Effector memory CD8-positive, alpha-beta T cell (primary cell): ENCODE measurements at regions not wholly inside any gene's neighbourhood (a gene's known extent, or its start where the extent isn't known, plus 50 kb on each side); places are given as distances from the start of the nearest gene placed in this dataset.

ENCODE experiments used
- ATAC-seq: fragments of 150-1000 bp; cut with Tn5 transposase; replicated peaks from 2 replicates; pipeline ENCODE4 v1.10.0; 2021; ENCODE audit warnings: mild to moderate bottlenecking, moderate library complexity
- DNase-seq, 3 experiments: peaks; one replicate each; pipeline ENCODE4 v3.0.0; 2021
- H3K27ac Mint-ChIP-seq, 2 donors: one replicate each; pipeline ENCODE4 v1.8.0; 2022; ENCODE audit warnings: mild to moderate bottlenecking in 2 of 2, mixed read lengths in 2 of 2, moderate library complexity in 2 of 2
- H3K27me3 Mint-ChIP-seq, 2 donors: one replicate each; pipeline ENCODE4 v1.8.0; 2022; ENCODE audit warnings: mixed read lengths in 2 of 2
- H3K36me3 Mint-ChIP-seq: one replicate; pipeline ENCODE4 v1.8.0; 2022; ENCODE audit warnings: mild to moderate bottlenecking, moderate library complexity, mixed read lengths; ENCODE audit not compliant: insufficient read depth
- H3K4me1 Mint-ChIP-seq, 2 donors: one replicate each; pipeline ENCODE4 v1.8.0; 2022; ENCODE audit warnings: low read depth in 2 of 2, mixed read lengths in 2 of 2
- H3K4me3 Mint-ChIP-seq, 2 donors: one replicate each; pipeline ENCODE4 v1.8.0; 2022; ENCODE audit warnings: mild to moderate bottlenecking in 2 of 2, mixed read lengths in 2 of 2, moderate library complexity in 2 of 2
- H3K9me3 Mint-ChIP-seq, 2 donors: one replicate each; pipeline ENCODE4 v1.8.0; 2022; ENCODE audit warnings: mixed read lengths in 2 of 2

GRCh38 chr6:4287372-4287771 lies 152.0 kb upstream of the ECI2 start:
- Mint-ChIP-seq H3K9me3 (no peaks in the 10 kb centered on the region), H3K27me3 (peaks cover 18 to 42% of the 10 kb centered on the region in 2 donors), H3K4me3 (no peak overlapping the region), H3K27ac (no peak overlapping the region), H3K36me3 (no peaks in the 10 kb centered on the region), H3K4me1 (no peaks in the 10 kb centered on the region)
- DNase-seq (no peak), ATAC-seq (no peak)

DNA sequence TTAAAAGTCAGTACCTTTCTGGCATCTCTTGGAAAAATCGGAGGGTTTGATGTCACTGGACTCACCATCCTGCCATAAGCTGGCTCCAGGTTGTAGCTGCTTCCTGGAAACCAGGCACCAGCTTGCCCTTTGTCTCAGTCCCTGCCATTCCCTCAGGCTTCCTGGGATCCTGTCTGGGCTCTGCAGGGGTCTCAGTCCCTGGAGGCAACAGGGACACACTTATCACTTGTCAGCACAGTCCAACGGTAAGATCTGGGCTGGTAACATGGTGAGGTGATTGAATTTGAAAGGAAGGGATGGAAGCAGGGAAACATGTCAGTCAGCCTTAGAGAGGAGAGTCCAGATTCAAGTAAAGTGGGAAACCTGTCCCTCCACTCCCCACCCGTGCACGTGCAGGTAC lies 147.6 kb upstream of the ECI2 start:
- Mint-ChIP-seq H3K9me3 (no peaks in the 10 kb centered on the region), H3K4me3 (no peak overlapping the region), H3K4me1 (peaks cover 5 to 6% of the 10 kb centered on the region in 2 donors), H3K27me3 (peaks cover 59 to 62% of the 10 kb centered on the region in 2 donors), H3K36me3 (no peaks in the 10 kb centered on the region), H3K27ac (no peak overlapping the region)
- ATAC-seq (no peak), DNase-seq (no peak)

- Mint-ChIP-seq H3K9me3 (no peaks in the 10 kb centered on the region), H3K27me3 (peaks cover 56 to 67% of the 10 kb centered on the region in 2 donors), H3K4me1 (peaks cover 5 to 6% of the 10 kb centered on the region in 2 donors), H3K27ac (peak overlapping the region in 1 of 2 donors; percentile 60), H3K4me3 (peak overlapping the region in 1 of 2 donors; percentile 58), H3K36me3 (no peaks in the 10 kb centered on the region)
- no peak for DNase-seq
- peak; percentile 57 for ATAC-seq
Observed at GRCh38 chr6:4281341-4282293, 146.2 kb upstream of the ECI2 start.

DNA sequence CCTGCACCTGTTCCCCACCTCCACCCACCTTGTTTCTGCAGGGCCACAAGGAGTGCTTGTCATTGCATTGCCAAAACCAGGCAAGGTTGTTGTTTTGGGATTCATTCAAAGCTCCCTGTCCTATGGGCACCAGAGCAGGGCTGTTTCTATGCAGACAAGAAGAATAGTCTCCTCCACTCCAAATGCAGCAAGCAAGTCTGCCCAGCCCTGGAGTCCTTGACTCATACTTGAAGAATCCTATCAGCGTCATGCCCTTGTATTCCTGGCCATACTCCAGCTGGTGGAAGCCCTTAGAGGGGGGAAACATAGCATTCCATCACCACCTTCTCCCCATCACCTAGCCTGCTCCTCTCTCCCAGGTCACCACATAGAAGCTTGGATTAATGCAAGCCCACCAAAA lies 145.3 kb upstream of the ECI2 start:
- H3K36me3 Mint-ChIP-seq = no peaks in the 10 kb centered on the region
- no peaks in the 10 kb centered on the region for H3K9me3 Mint-ChIP-seq
- no peak overlapping the region for H3K4me3 Mint-ChIP-seq
- peaks cover 5 to 6% of the 10 kb centered on the region in 2 donors for H3K4me1 Mint-ChIP-seq
- DNase-seq (no peak), ATAC-seq (no peak)
- no peak overlapping the region for H3K27ac Mint-ChIP-seq
- peaks cover 56 to 60% of the 10 kb centered on the region in 2 donors for H3K27me3 Mint-ChIP-seq

DNA sequence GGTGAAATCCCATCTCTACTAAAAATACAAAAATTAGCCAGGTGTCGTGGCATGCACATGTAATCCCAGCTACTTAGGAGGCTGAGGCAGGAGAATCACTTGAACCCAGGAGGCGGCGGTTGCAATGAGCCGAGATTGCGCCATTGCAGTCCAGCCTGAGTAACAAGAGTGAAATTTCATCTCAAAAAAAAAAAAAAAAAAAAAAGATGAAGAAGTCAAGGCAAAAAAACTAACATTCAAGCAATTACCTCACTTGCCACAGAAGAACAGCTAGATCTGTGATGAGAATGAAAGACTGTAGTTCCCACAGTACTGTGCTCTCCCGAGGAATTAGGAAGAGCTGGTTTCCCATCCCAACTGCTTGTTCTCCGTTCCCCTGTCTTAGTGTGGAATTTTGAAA lies 144.7 kb upstream of the ECI2 start:
- H3K4me1 Mint-ChIP-seq = peaks cover 5 to 6% of the 10 kb centered on the region in 2 donors
- H3K4me3 Mint-ChIP-seq = no peak overlapping the region
- ATAC-seq (no peak), DNase-seq (no peak)
- no peak overlapping the region for H3K27ac Mint-ChIP-seq
- no peaks in the 10 kb centered on the region for H3K9me3 Mint-ChIP-seq
- peaks cover 56 to 60% of the 10 kb centered on the region in 2 donors for H3K27me3 Mint-ChIP-seq
- H3K36me3 Mint-ChIP-seq = no peaks in the 10 kb centered on the region

DNA sequence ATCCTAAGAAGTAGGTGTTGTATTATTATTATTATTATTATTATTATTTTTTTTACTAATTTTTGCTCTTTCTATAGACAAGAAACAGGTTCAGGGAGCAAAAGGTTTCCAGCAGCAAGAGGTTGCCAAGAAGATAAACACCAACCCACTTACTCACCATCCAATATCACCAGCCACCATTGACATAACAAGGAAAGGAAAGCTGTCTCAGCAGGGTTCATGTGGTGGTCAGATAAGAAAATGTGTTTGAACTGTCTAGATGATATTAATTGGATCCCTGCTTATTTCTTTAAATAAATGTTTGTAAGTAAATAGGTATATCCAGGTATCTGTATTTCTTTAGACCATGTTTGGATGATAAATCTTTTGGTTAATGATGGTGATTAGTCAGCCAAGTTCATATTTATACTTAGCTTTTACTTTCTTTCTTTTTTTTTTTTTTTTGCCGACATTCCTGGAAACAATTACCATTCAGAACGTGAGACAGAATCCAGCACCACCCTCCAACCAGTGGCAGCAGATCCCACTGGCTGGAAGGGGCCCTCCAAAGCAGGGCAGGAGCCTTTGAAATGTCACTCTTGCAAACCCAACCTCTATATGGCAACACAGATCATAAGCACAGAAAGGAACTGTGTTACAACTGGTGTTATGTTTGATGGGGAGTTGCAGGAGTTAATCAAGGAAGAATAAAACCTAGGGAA lies 139.2 kb upstream of the ECI2 start:
- Mint-ChIP-seq H3K27ac (no peak overlapping the region), H3K36me3 (no peaks in the 10 kb centered on the region), H3K4me3 (no peak overlapping the region), H3K9me3 (no peaks in the 10 kb centered on the region), H3K4me1 (no peaks in the 10 kb centered on the region), H3K27me3 (peaks cover 30 to 33% of the 10 kb centered on the region in 2 donors)
- DNase-seq (no peak), ATAC-seq (no peak)

DNA sequence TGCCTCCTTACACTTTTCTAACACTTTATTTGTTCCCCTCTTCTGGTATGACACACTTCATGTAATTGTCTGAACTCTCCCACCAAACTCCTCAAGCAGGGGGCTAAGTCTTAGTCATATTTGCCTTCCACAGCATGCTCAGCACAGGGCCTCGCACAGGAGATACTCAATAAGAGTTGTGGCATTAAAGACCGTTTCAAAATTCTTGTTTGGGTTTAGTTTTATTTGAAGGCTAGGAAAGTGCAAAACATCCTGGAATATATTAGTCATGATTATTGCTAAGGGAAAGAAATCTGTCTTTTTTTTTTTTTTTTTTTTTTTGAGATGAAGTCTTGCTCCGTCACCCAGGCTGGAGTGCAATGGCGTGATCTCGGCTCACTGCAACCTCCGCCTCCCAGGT lies 137.6 kb upstream of the ECI2 start:
- Mint-ChIP-seq H3K9me3 (no peaks in the 10 kb centered on the region), H3K36me3 (no peaks in the 10 kb centered on the region), H3K27me3 (peaks cover 18 to 33% of the 10 kb centered on the region in 2 donors), H3K4me1 (no peaks in the 10 kb centered on the region), H3K4me3 (no peak overlapping the region), H3K27ac (no peak overlapping the region)
- no peak for ATAC-seq
- no peak for DNase-seq

GRCh38 chr6:4271761-4272470 lies 136.5 kb upstream of the ECI2 start:
- H3K36me3 Mint-ChIP-seq = no peaks in the 10 kb centered on the region
- no peak for ATAC-seq
- no peak overlapping the region for H3K4me3 Mint-ChIP-seq
- no peaks in the 10 kb centered on the region for H3K9me3 Mint-ChIP-seq
- H3K4me1 Mint-ChIP-seq = no peaks in the 10 kb centered on the region
- DNase-seq = no peak
- H3K27ac Mint-ChIP-seq = no peak overlapping the region
- peaks cover 15 to 30% of the 10 kb centered on the region in 2 donors for H3K27me3 Mint-ChIP-seq

- Mint-ChIP-seq H3K9me3 (no peaks in the 10 kb centered on the region), H3K27ac (no peak overlapping the region), H3K27me3 (peaks cover 24 to 38% of the 10 kb centered on the region in 2 donors), H3K4me1 (no peaks in the 10 kb centered on the region), H3K36me3 (no peaks in the 10 kb centered on the region), H3K4me3 (no peak overlapping the region)
- DNase-seq (no peak), ATAC-seq (no peak)
Observed at GRCh38 chr6:4270776-4271175, 135.4 kb upstream of the ECI2 start.

DNA sequence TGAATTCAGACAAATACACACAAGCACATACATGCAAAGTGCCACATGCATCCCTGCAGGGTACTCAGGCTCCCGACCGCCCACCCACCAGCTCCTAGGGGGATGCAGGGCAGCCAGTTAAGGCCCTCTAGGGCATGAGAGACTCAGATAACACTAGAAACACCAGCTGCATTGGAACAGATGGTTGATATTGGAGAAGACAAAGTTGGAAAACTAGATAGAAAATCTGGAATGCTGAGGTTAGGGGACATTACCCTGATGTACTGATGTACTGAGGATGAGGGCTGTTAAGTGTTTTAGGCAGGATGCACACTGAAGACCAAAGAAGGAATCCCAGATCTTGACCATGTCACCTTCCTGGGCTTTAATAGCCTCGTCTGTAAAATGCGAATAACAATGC lies 134.6 kb upstream of the ECI2 start:
- H3K9me3 Mint-ChIP-seq = no peaks in the 10 kb centered on the region
- no peaks in the 10 kb centered on the region for H3K4me1 Mint-ChIP-seq
- DNase-seq = no peak
- ATAC-seq = no peak
- H3K4me3 Mint-ChIP-seq = no peak overlapping the region
- H3K36me3 Mint-ChIP-seq = no peaks in the 10 kb centered on the region
- no peak overlapping the region for H3K27ac Mint-ChIP-seq
- peaks cover 27 to 44% of the 10 kb centered on the region in 2 donors for H3K27me3 Mint-ChIP-seq

GRCh38 chr6:4268171-4268570 lies 132.8 kb upstream of the ECI2 start:
- H3K27me3 Mint-ChIP-seq = peaks cover 34 to 41% of the 10 kb centered on the region in 2 donors
- no peak for ATAC-seq
- H3K27ac Mint-ChIP-seq = no peak overlapping the region

DNA sequence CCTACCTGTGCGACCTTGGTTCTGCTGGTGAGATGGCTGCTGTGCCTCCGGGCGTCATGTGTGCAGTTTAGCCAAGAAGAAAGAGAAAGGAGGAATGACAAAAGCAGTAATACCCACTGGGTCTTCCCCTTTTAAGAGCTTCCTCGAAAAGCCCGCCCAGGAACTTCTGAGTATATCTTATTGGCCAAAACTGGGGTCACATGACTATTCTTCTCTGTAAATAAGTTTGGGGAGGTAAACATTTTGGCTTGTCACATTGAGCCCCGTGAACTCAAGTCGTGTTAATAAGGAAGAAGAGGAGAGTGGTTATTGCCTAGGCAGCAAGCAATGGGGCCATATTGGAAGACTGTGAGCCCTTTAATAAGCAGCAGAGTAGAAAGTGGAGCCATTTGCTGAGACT lies 130.4 kb upstream of the ECI2 start:
- peaks cover 29 to 30% of the 10 kb centered on the region in 2 donors for H3K27me3 Mint-ChIP-seq
- H3K36me3 Mint-ChIP-seq = no peaks in the 10 kb centered on the region
- no peaks in the 10 kb centered on the region for H3K9me3 Mint-ChIP-seq
- ATAC-seq (no peak), DNase-seq (no peak)
- no peaks in the 10 kb centered on the region for H3K4me1 Mint-ChIP-seq
- no peak overlapping the region for H3K27ac Mint-ChIP-seq
- H3K4me3 Mint-ChIP-seq = no peak overlapping the region

More at GRCh38 chr6:4268171-4268570, 132.8 kb upstream of the ECI2 start:
- DNase-seq = no peak
- no peaks in the 10 kb centered on the region for H3K9me3 Mint-ChIP-seq
- no peaks in the 10 kb centered on the region for H3K4me1 Mint-ChIP-seq
- H3K36me3 Mint-ChIP-seq = no peaks in the 10 kb centered on the region
- no peak overlapping the region for H3K4me3 Mint-ChIP-seq

DNA sequence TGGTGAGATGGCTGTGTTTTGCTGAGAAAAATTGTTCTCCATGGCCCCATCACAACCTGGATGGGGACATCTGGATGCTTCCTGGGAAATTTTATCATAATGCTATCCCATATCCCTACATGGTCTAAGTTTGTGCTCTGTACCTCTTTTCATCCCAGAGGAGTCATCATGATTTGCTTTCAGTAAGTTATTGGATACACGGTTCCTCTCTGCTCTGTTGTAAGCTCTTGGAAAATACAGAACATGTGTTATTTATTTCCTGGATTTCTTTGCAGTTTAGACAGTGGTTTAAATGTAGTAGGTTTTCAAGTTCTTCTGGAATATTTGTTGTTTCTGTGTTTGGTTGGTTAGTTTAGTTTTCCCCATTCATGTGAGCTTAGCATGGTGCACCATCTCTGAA lies 129.2 kb upstream of the ECI2 start:
- Mint-ChIP-seq H3K4me1 (no peaks in the 10 kb centered on the region), H3K27ac (no peak overlapping the region), H3K4me3 (no peak overlapping the region), H3K9me3 (no peaks in the 10 kb centered on the region), H3K36me3 (no peaks in the 10 kb centered on the region), H3K27me3 (peaks cover 29 to 34% of the 10 kb centered on the region in 2 donors)
- DNase-seq = no peak
- ATAC-seq = no peak
